DMS53 (cell line): ENCODE measurements at regions not wholly inside any gene's neighbourhood (a gene's known extent, or its start where the extent isn't known, plus 50 kb on each side); places are given as distances from the start of the nearest gene placed in this dataset.

Source experiments
- DNase-seq: peaks from one replicate; lab custom pipeline; 2025; lab: John Stamatoyannopoulos, UW

- DNase-seq = no peak
Observed at GRCh38 chr6:23584134-23584763, 541.8 kb upstream of the NRSN1 start.

DNA sequence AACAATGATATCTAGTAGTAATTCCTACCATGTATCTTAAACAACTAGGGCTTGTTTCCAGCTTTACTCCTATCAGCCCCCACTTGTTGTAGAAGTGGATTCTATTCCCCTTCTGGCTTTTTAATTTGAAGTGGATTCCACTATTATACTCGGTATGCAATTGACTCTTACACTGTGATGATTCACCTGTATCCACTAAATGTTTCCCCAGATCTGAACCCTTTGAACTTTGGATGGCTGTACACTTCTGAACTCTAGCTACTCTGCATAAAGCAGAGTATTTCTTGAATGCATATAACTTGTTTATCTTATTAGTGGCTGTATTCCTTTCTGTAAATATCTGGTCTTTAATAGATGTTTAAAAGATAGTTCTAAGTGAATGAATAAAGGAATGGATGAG is 538.4 kb upstream of the NRSN1 start:
- peak; percentile 26 for DNase-seq

DNA sequence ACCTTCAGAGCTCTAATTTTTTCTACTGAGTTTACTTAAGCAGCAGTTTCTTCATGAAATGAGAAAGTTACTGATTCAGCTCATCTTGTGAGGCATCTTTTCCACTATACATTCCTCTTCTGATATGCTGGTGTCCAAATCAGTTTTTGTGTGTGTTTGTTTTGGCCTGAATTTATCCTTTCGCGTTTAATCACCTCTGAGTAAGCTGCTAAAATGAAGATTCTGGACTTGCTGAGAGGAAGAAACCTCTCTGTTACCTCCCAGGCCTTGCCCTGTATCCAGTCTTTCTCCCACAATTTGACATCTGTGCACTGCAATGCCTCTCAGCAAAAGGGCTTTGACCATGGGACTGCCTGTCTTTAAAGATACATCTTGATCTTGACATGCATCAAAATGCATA is 536.2 kb upstream of the NRSN1 start:
- no peak for DNase-seq

DNA sequence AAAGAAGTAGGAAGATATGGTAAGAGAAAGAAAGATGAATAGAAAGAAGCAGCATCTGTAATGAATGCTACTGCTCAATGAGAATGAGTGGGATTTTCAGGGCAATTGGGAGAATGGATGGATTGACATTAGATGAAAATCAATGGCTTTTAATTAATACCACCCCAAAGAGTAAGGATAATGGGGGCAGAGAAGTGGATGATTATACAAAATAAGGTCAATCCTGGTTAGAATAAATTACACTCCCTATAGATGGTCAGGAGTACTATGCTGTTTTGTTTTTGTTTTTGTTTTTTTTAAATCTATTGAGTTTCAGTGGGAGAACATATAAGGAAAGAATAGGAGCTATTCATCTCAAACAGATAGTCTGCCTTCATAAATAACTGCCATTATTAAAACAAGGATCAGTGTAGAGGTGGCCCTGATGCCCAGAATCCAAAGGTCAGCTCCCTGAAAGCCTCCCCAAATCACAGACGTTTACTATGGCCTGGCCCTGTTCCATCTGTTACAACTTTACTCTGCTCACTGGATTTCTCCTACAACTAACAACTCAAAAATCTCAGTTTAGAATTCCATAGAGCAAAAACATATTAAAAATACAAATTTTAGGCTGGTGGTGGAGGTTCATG is 535.4 kb upstream of the NRSN1 start:
- no peak for DNase-seq

GRCh38 chr6:23591761-23592160 is 534.3 kb upstream of the NRSN1 start:
- no peak for DNase-seq

DNA sequence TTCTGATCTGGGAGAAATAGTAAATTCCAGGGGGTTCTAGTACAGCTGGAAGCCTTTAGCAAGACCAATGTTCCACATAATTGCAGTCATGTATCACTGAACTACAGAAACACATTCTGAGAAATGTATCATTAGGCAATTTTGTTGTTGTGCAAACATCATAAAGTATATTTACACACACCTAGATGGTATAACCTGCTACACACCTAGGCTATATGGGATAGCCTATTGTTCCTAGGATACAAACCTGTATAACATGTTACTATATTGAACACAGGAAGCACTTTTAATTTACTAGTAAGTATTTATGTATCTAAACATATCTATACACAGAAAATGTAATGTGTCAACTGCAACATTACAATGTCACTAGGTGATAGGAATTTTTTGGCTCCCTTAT is 525.9 kb upstream of the NRSN1 start:
- no peak for DNase-seq

- DNase-seq = no peak
Observed at GRCh38 chr6:23601811-23602345, 524.1 kb upstream of the NRSN1 start.

DNA sequence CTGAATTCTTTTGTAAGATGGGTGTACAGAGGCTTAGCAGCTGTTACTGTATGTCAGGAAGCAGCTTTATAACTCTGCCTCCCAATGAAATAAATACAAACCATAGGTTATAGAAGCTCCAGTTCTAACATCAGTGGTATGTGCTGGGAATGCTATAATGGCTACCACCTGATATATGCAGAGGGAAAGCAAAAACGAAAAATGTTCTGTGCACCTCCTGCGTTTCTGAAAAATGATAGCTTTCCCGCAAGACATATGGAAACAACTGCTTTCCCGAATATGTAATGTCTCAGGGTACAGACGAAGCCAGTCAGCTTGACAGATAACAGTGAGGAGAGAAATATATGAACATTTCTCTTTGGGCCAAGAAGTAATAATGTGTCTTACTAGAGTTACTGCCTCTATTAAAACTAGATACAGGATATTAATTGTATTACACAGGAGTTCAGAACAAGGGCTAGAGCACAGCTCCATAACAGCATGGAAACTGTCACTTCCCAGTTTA is 517.0 kb upstream of the NRSN1 start:
- DNase-seq = no peak

DNA sequence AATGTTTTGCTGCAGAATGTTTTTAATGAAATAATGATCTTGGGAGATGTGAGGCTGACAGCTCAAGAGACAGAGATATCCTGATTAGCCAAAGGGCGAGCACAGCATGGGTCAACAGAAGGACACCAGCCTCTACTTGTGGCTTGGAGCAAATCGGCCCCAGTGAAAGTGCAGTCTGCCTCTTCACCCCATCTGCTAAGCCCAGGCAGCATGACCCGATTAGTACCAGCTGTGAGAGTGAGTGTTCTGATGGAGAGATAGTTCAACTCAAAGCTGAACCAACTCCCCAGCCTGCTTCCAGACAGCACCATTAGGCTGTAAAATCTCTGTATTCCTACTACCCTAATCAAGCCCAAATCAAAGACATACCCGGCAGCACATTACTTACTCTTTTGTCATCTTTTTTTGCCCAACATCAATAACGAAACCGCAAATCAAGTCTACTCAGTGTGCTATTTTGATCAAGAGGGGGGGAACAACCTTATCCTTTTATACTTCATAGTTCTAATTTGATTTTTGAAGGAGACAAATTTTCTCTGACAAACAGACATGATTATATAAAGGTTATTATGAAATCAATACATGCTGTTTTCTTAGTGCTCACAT is 514.1 kb upstream of the NRSN1 start:
- no peak for DNase-seq

- no peak for DNase-seq
Observed at GRCh38 chr6:23618366-23618765, 507.6 kb upstream of the NRSN1 start.

DNA sequence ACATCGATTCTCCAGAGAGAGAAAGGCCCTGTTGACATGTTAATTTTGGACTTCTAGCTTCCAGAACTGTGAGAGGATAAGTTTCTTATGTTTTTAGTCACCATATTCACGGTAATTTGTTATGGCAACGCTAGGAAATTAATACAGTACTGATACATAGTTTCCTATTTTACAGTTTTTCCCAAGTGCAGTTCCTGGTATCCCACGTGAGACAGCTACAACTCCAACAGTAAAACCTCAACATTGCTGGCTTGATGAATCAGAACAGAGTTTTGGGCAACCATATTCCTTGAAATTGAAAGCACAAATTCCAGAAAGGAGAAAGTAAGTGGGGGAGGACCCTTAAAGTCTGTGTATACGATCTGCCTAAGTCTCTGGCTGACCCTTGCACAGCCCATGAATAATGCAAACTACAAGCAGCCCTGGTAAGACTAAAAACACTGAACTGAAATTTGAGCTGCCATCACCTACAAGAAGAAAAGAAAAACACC is 505.1 kb upstream of the NRSN1 start:
- DNase-seq = no peak

GRCh38 chr6:23630726-23631635 is 495.0 kb upstream of the NRSN1 start:
- DNase-seq = no peak

GRCh38 chr6:23633996-23634395 is 492.0 kb upstream of the NRSN1 start:
- DNase-seq = no peak

GRCh38 chr6:23635150-23635549 is 490.9 kb upstream of the NRSN1 start:
- no peak for DNase-seq

DNA sequence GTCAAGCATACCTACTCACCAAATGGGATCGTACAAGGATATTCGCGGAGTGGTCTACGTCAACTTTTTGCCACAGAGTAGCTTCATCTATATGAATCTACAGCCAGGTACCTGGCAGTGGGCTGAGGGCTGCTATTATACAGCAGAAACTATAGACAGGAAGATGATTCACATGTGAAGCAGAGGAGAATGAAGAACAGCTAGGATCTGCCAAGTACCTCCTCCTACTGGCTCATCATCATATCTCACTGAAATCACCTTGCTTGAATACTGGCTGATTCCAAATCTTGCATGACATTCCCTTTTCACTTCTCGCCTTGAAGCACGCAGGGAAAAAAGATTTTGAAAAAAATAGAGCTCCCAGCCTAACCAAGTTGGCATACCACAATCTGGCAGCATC is 488.7 kb upstream of the NRSN1 start:
- peak; percentile 4 for DNase-seq

- no peak for DNase-seq
Observed at GRCh38 chr6:23642849-23643248, 483.2 kb upstream of the NRSN1 start.

DNA sequence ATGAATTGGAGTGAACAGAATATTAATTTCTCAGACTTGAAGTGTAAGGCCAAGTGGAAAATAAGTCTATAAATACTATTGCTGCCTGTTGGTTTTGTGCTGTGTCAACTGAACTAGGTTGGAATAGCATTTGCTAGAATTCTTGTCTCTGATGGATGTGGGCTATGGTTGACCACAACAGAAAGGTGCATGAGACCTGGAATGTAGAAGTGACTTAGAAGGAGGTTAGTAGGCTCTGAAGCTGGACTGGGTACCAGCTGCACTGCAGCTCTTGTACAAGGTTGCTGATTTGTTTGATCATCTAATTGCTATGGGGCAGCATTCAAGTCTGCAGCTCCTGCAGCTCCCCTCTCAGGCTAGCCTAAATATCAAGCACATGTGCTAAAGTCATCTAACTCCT is 479.0 kb upstream of the NRSN1 start:
- no peak for DNase-seq

DNA sequence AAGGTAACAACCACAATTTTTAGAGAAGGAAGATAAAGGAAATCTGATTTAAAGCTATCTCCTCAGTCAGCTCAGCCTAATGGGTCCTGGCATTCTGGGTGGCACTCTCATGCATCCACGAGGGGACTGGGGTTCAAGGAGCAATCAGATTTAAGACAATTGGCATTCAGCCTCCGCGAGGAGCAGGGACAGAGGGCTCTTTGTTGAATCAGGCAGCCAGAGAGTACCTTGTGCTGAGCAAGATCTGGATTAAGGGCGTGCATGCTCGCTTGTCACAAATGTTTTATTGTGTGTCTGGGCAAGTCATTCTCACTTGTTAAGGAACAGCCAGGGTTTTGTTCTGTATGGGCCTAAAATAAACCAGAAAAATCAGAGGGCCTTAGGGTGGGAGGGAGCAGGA is 475.3 kb upstream of the NRSN1 start:
- DNase-seq = no peak

- peak; percentile 24 for DNase-seq
Observed at GRCh38 chr6:23654745-23655144, 471.3 kb upstream of the NRSN1 start.

DNA sequence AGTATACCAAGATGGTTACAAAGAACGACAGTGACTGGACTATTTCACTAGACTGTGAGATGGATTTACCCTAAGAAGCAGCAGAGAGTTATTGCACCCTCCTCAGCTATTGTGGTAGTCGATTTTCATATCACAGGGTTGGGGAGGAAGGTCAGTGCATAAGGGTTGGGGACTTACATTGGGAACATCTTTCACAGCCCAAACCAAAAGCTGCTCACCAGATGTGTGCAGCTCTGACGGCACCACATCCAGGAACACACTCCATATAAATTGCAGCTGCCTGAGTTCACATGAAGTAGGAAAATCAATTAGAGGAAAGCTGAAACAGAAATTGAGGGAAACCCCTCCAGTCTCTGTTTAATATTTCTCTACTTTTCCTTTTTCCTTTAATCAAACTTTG is 470.5 kb upstream of the NRSN1 start:
- no peak for DNase-seq

- DNase-seq = no peak
Observed at GRCh38 chr6:23656255-23657194, 469.5 kb upstream of the NRSN1 start.
